Karpas-422 (cell line): ENCODE measurements at regions not wholly inside any gene's neighbourhood (a gene's known extent, or its start where the extent isn't known, plus 50 kb on each side); places are given as distances from the start of the nearest gene placed in this dataset.

Experiments
- DNase-seq: peaks from one replicate; pipeline ENCODE4 v3.0.0-alpha.2; 2015
- H2AFZ ChIP-seq: fragments of 200-600 bp; sonication (generic); 2 replicates; pipeline ENCODE4 v1.6.1; 2014; ENCODE audit warnings: antibody characterized with exemption, low read length, mixed read lengths
- H3K27ac ChIP-seq: fragments of 200-600 bp; sonication (generic); 2 replicates; pipeline ENCODE4 v1.5.1; 2014; ENCODE audit warnings: mild to moderate bottlenecking, low read length, moderate library complexity
- H3K27me3 ChIP-seq: fragments of 200-600 bp; sonication (generic); 2 replicates; pipeline ENCODE4 v1.6.1; 2014; ENCODE audit warnings: low read length, mixed read lengths
- H3K36me3 ChIP-seq: fragments of 200-600 bp; sonication (generic); 2 replicates; pipeline ENCODE4 v1.6.1; 2014; ENCODE audit warnings: low read length, mixed read lengths; ENCODE audit not compliant: insufficient read depth
- H3K4me1 ChIP-seq: fragments of 200-600 bp; sonication (generic); 2 replicates; pipeline ENCODE4 v1.6.1; 2014; ENCODE audit warnings: mild to moderate bottlenecking, low read length, mixed read lengths
- H3K4me2 ChIP-seq: fragments of 200-600 bp; sonication (generic); 2 replicates; pipeline ENCODE4 v1.6.1; 2014; ENCODE audit warnings: low read length, low read depth, mild to moderate bottlenecking; ENCODE audit not compliant: poor library complexity, severe bottlenecking
- H3K4me3 ChIP-seq: fragments of 200-600 bp; sonication (generic); 2 replicates; pipeline ENCODE4 v1.5.1; 2014; ENCODE audit warnings: mild to moderate bottlenecking, antibody characterized with exemption, low read length, mixed read lengths
- H3K79me2 ChIP-seq: fragments of 200-600 bp; sonication (generic); 2 replicates; pipeline ENCODE4 v1.6.1; 2014; ENCODE audit warnings: mild to moderate bottlenecking, low read length, mixed read lengths
- H3K9ac ChIP-seq: fragments of 200-600 bp; sonication (generic); 2 replicates; pipeline ENCODE4 v1.6.0; 2014; ENCODE audit warnings: low read length
- H3K9me2 ChIP-seq: fragments of 200-600 bp; sonication (generic), shearing (Covaris generic); replicated peaks from 2 replicates; pipeline ENCODE4 v1.6.0; 2014; ENCODE audit warnings: mild to moderate bottlenecking, low read length, moderate library complexity; ENCODE audit not compliant: insufficient read depth
- H3K9me3 ChIP-seq: fragments of 300-700, 200-600 bp; sonication (generic); 2 replicates; pipeline ENCODE4 v1.6.1; 2014; ENCODE audit warnings: low read length, mixed read lengths
- H4K20me1 ChIP-seq: fragments of 200-600 bp; sonication (generic); 2 replicates; pipeline ENCODE4 v1.6.1; 2014; ENCODE audit warnings: mild to moderate bottlenecking, antibody characterized with exemption, low read length, low read depth; ENCODE audit not compliant: insufficient read depth

GRCh38 chr7:85612514-85612913 is 425.7 kb upstream of the SEMA3D start:
- H3K36me3 ChIP-seq: no peaks in the 10 kb centered on the region
- no peak overlapping the region for H3K4me2 ChIP-seq
- H3K9me3 ChIP-seq: peaks cover 31% of the 10 kb centered on the region
- no peak overlapping the region for H2AFZ ChIP-seq
- H3K9me2 ChIP-seq: no peaks in the 10 kb centered on the region
- H4K20me1 ChIP-seq: no peaks in the 10 kb centered on the region
- no peak overlapping the region for H3K4me3 ChIP-seq
- no peak overlapping the region for H3K27ac ChIP-seq
- H3K9ac ChIP-seq: no peak overlapping the region
- no peaks in the 10 kb centered on the region for H3K27me3 ChIP-seq
- H3K4me1 ChIP-seq: no peaks in the 10 kb centered on the region
- DNase-seq: no peak
- H3K79me2 ChIP-seq: no peaks in the 10 kb centered on the region

GRCh38 chr7:85608804-85609203 is 421.9 kb upstream of the SEMA3D start:
- no peak for DNase-seq
- Histone ChIP-seq H3K27me3 (no peaks in the 10 kb centered on the region), H3K9me3 (peaks cover 36% of the 10 kb centered on the region), H2AFZ (no peak overlapping the region), H3K36me3 (no peaks in the 10 kb centered on the region), H3K9ac (no peak overlapping the region), H3K4me2 (no peak overlapping the region), H4K20me1 (no peaks in the 10 kb centered on the region), H3K27ac (no peak overlapping the region), H3K9me2 (no peaks in the 10 kb centered on the region), H3K4me3 (no peak overlapping the region), H3K79me2 (no peaks in the 10 kb centered on the region), H3K4me1 (no peaks in the 10 kb centered on the region)

GRCh38 chr7:85602196-85602595 is 415.3 kb upstream of the SEMA3D start:
- Histone ChIP-seq H4K20me1 (no peaks in the 10 kb centered on the region), H3K79me2 (no peaks in the 10 kb centered on the region), H3K27ac (no peak overlapping the region), H3K36me3 (no peaks in the 10 kb centered on the region), H3K9ac (no peak overlapping the region), H3K4me3 (no peak overlapping the region), H3K4me1 (no peaks in the 10 kb centered on the region), H2AFZ (no peak overlapping the region), H3K9me3 (peaks cover 18% of the 10 kb centered on the region; the same call in 1 of the 2 replicates), H3K27me3 (no peaks in the 10 kb centered on the region), H3K9me2 (no peaks in the 10 kb centered on the region), H3K4me2 (no peak overlapping the region)
- no peak for DNase-seq

DNA sequence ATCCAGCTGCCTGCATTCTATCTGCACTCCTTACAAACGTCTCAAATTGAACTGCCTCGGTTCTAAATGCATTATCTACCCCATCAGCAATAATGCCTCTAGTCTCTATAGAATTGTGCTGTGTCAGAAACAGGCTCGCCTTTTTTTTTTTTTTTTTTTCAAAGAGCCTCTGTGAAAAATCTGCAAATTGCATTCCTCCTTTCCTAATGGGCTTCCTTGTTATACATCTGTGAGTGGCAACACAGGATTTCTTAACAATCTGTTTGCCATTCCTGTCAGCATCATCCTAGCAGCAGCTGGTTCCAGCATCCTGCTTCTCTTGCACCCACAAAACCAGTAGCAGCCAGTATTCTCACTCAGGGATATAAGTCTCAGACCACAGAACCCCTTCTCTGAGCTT is 413.5 kb upstream of the SEMA3D start:
- no peak overlapping the region for H3K4me2 ChIP-seq
- no peaks in the 10 kb centered on the region for H4K20me1 ChIP-seq
- no peaks in the 10 kb centered on the region for H3K27me3 ChIP-seq
- no peaks in the 10 kb centered on the region for H3K9me2 ChIP-seq
- H3K27ac ChIP-seq: no peak overlapping the region
- no peak overlapping the region for H3K9ac ChIP-seq
- DNase-seq: no peak
- no peak overlapping the region for H3K4me3 ChIP-seq
- no peaks in the 10 kb centered on the region for H3K79me2 ChIP-seq
- no peaks in the 10 kb centered on the region for H3K36me3 ChIP-seq
- peaks cover 21% of the 10 kb centered on the region; the same call in 1 of the 2 replicates for H3K9me3 ChIP-seq
- no peaks in the 10 kb centered on the region for H3K4me1 ChIP-seq
- no peak overlapping the region for H2AFZ ChIP-seq

DNA sequence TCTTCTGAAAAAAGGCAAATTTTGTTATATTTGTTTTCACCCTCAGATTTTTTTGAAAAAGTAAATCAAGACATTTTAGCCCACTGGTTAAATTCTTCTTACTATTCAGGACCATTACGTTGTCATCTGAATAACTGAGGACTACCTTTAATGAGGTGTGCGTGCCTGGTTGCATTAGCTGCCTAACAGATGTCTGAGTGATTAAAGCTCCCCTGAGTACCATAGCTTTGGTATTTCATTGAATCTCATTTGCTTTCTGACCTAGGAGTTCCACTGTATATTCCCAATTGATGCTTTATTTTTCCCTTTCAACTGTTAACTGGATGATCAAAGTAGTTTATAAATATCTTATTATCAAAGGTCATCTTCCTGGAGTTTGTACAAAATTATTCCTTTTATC is 410.0 kb upstream of the SEMA3D start:
- Histone ChIP-seq H3K79me2 (no peaks in the 10 kb centered on the region), H3K9me3 (peaks cover 16% of the 10 kb centered on the region; the same call in 1 of the 2 replicates)

GRCh38 chr7:85595750-85596178 is 408.9 kb upstream of the SEMA3D start:
- no peak overlapping the region for H3K4me2 ChIP-seq
- H3K9me3 ChIP-seq: peaks cover 13% of the 10 kb centered on the region; the same call in 1 of the 2 replicates
- DNase-seq: no peak
- H3K36me3 ChIP-seq: no peaks in the 10 kb centered on the region
- H2AFZ ChIP-seq: no peak overlapping the region
- no peaks in the 10 kb centered on the region for H3K9me2 ChIP-seq
- no peak overlapping the region for H3K9ac ChIP-seq
- H3K4me3 ChIP-seq: no peak overlapping the region
- H3K4me1 ChIP-seq: no peaks in the 10 kb centered on the region
- no peaks in the 10 kb centered on the region for H3K27me3 ChIP-seq
- H3K27ac ChIP-seq: no peak overlapping the region
- H4K20me1 ChIP-seq: no peaks in the 10 kb centered on the region
- H3K79me2 ChIP-seq: no peaks in the 10 kb centered on the region

More for the DNA sequence above, 410.0 kb upstream of the SEMA3D start:
- no peaks in the 10 kb centered on the region for H3K9me2 ChIP-seq
- H3K27me3 ChIP-seq: no peaks in the 10 kb centered on the region
- DNase-seq: no peak
- H3K4me3 ChIP-seq: no peak overlapping the region
- H3K4me2 ChIP-seq: no peak overlapping the region
- H2AFZ ChIP-seq: no peak overlapping the region
- H4K20me1 ChIP-seq: no peaks in the 10 kb centered on the region
- H3K9ac ChIP-seq: no peak overlapping the region
- H3K36me3 ChIP-seq: no peaks in the 10 kb centered on the region
- no peak overlapping the region for H3K27ac ChIP-seq
- no peaks in the 10 kb centered on the region for H3K4me1 ChIP-seq

DNA sequence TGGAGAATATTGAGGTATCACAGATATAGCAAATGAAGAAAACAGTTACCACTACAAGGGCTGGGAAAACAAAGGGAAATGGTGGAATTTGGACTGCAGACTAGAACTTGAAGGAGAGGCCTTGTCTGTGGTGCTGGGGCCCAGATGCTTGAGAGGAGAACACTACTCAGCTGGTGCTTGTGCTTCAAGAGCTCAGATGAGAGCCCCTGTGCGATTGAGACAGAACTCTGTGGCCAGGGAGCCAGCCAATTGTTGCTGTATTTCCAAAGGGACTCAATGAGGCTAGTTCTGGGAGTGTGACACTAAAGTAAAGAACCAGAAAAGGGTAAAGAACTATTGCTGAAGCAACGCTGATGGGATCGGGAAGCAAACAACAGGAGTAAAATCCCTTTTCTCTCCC is 406.5 kb upstream of the SEMA3D start:
- Histone ChIP-seq H3K4me3 (no peak overlapping the region), H3K4me2 (no peak overlapping the region), H3K9me3 (peaks cover 19% of the 10 kb centered on the region), H3K9ac (no peak overlapping the region), H3K27me3 (no peaks in the 10 kb centered on the region), H3K9me2 (no peaks in the 10 kb centered on the region), H3K4me1 (no peaks in the 10 kb centered on the region), H2AFZ (no peak overlapping the region), H3K36me3 (no peaks in the 10 kb centered on the region), H3K27ac (no peak overlapping the region), H4K20me1 (no peaks in the 10 kb centered on the region), H3K79me2 (no peaks in the 10 kb centered on the region)
- DNase-seq: no peak

DNA sequence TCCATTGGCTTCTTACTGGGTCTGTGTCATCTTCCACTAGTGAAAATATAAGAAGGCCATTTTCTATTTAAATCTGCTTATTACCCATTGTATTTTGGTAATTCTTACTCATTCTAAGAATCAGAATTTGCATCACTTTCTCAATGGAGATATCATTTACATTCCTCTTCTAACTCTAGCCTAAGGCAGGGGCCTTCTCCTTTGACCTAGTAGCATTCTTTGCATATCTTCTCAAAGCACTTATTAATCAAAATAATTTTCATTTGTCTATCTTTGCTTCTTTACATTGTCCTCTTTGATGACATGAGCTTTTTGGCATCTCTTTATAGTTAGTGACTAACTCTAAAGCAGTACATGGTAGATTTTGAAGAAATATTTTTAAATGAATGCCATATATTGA is 400.9 kb upstream of the SEMA3D start:
- peaks cover 25% of the 10 kb centered on the region for H3K9me3 ChIP-seq
- H3K27ac ChIP-seq: no peak overlapping the region
- no peaks in the 10 kb centered on the region for H3K79me2 ChIP-seq
- no peak overlapping the region for H3K4me3 ChIP-seq
- no peak for DNase-seq
- no peak overlapping the region for H3K4me2 ChIP-seq
- no peak overlapping the region for H3K9ac ChIP-seq
- no peaks in the 10 kb centered on the region for H4K20me1 ChIP-seq
- no peak overlapping the region for H2AFZ ChIP-seq
- H3K27me3 ChIP-seq: no peaks in the 10 kb centered on the region
- no peaks in the 10 kb centered on the region for H3K36me3 ChIP-seq
- H3K4me1 ChIP-seq: no peaks in the 10 kb centered on the region
- no peaks in the 10 kb centered on the region for H3K9me2 ChIP-seq

DNA sequence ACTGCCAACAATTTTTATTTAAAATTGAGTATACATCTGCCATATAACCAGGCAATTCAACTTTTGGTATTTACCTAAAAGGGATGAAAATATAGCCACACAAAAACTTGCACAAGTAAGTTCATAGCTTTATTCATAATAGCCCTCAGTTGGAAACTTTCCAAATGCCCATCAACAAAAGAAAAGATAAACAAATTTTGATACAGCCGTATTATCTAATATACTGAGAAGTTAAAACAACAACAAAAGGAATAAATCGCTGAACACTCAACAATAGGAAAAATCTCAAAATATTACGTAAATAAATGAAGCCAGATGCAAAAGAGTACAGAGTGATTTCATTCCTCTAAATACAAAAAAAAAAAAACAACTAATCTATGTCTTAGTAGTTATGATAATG is 399.2 kb upstream of the SEMA3D start:
- DNase-seq: no peak
- Histone ChIP-seq H3K79me2 (no peaks in the 10 kb centered on the region), H3K4me1 (no peaks in the 10 kb centered on the region), H3K9me2 (no peaks in the 10 kb centered on the region), H3K27ac (no peak overlapping the region), H3K4me2 (no peak overlapping the region), H3K36me3 (no peaks in the 10 kb centered on the region), H3K9me3 (peaks cover 29% of the 10 kb centered on the region), H3K4me3 (no peak overlapping the region), H2AFZ (no peak overlapping the region), H3K27me3 (no peaks in the 10 kb centered on the region), H3K9ac (no peak overlapping the region), H4K20me1 (no peaks in the 10 kb centered on the region)
